Neuronal stem cell (in vitro differentiated cells): ENCODE measurements at regions not wholly inside any gene's neighbourhood (a gene's known extent, or its start where the extent isn't known, plus 50 kb on each side); places are given as distances from the start of the nearest gene placed in this dataset.

ENCODE experiments used
- DNase-seq: peaks from one replicate; pipeline ENCODE4 v3.0.0-alpha.2; 2013; ENCODE audit warnings: low spot score
- H2AFZ ChIP-seq: one replicate; pipeline ENCODE4 v1.6.1; 2013; ENCODE audit warnings: mild to moderate bottlenecking, low read length, inconsistent platforms
- H2AK5ac ChIP-seq: 2 replicates; pipeline ENCODE4 v1.6.1; 2013; ENCODE audit warnings: low read depth, mild to moderate bottlenecking, inconsistent platforms, low read length, moderate library complexity, mixed read lengths
- H2BK120ac ChIP-seq: 2 replicates; pipeline ENCODE4 v1.6.1; 2013; ENCODE audit warnings: low read depth, mild to moderate bottlenecking, inconsistent platforms, low read length, moderate library complexity, mixed read lengths
- H2BK12ac ChIP-seq: one replicate; pipeline ENCODE4 v1.6.1; 2013; ENCODE audit warnings: low read length, inconsistent platforms
- H2BK15ac ChIP-seq: 2 replicates; pipeline ENCODE4 v1.6.1; 2013; ENCODE audit warnings: mild to moderate bottlenecking, low read length, inconsistent platforms, mixed read lengths
- H2BK5ac ChIP-seq: one replicate; pipeline ENCODE4 v1.6.1; 2013; ENCODE audit warnings: inconsistent platforms, mild to moderate bottlenecking, low read length, moderate library complexity
- H3K14ac ChIP-seq: one replicate; pipeline ENCODE4 v1.6.1; 2013; ENCODE audit warnings: low read length, inconsistent platforms
- H3K18ac ChIP-seq: 2 replicates; pipeline ENCODE4 v1.6.1; 2013; ENCODE audit warnings: low read length, inconsistent platforms
- H3K23ac ChIP-seq: 2 replicates; pipeline ENCODE4 v1.6.1; 2013; ENCODE audit warnings: low read depth, mild to moderate bottlenecking, mixed read lengths, low read length, inconsistent platforms; ENCODE audit not compliant: poor library complexity
- H3K27ac ChIP-seq: replicated peaks from 3 replicates; pipeline ENCODE4 v1.5.1; 2013; ENCODE audit warnings: low read length, inconsistent platforms
- H3K27me3 ChIP-seq, 3 experiments: 2 replicates each; pipeline ENCODE4 v1.6.1; 2013; ENCODE audit warnings: low read length in 3 of 3, mild to moderate bottlenecking in 2 of 3, inconsistent platforms in 1 of 3, low read depth in 1 of 3, mixed read lengths in 1 of 3, moderate library complexity in 1 of 3; ENCODE audit not compliant: control insufficient read depth in 3 of 3, insufficient read depth in 3 of 3
- H3K36me3 ChIP-seq, 2 donors: replicated peaks in 1 of 2; 2 replicates each; pipeline ENCODE4 v1.6.1; 2013; ENCODE audit warnings: low read length in 2 of 2; ENCODE audit not compliant: control insufficient read depth in 2 of 2, insufficient read depth in 2 of 2
- H3K4ac ChIP-seq: 2 replicates; pipeline ENCODE4 v1.6.1; 2013; ENCODE audit warnings: inconsistent platforms, mild to moderate bottlenecking, low read length, moderate library complexity
- H3K4me1 ChIP-seq, 2 donors: 1 replicate in 1 of 2; 2 replicates in 1 of 2; pipeline ENCODE4 v1.6.1; 2013; ENCODE audit warnings: low read length in 2 of 2, low read depth in 1 of 2; ENCODE audit not compliant: control insufficient read depth in 2 of 2, insufficient read depth in 1 of 2
- H3K4me2 ChIP-seq: one replicate; pipeline ENCODE4 v1.6.1; 2013; ENCODE audit warnings: mild to moderate bottlenecking, low read length, inconsistent platforms; ENCODE audit not compliant: insufficient read depth, poor library complexity, severe bottlenecking
- H3K4me3 ChIP-seq, 2 donors: 2 replicates each; pipeline ENCODE4 v1.5.1; 2013; ENCODE audit warnings: low read length in 2 of 2, mild to moderate bottlenecking in 2 of 2, inconsistent platforms in 1 of 2, moderate library complexity in 1 of 2
- H3K79me1 ChIP-seq: one replicate; pipeline ENCODE4 v1.6.1; 2013; ENCODE audit warnings: low read depth, mild to moderate bottlenecking, inconsistent platforms, low read length, moderate library complexity
- H3K9ac ChIP-seq: one replicate; pipeline ENCODE4 v1.6.1; 2013; ENCODE audit warnings: mild to moderate bottlenecking, low read depth, low read length, inconsistent platforms; ENCODE audit not compliant: poor library complexity
- H3K9me3 ChIP-seq, 2 donors: replicated peaks in 1 of 2; 2 replicates each; pipeline versions ENCODE3 to v1.6.1; 2013; ENCODE audit warnings: low read length in 2 of 2, mild to moderate bottlenecking in 2 of 2, inconsistent platforms in 1 of 2, low read depth in 1 of 2, mixed read lengths in 1 of 2, moderate library complexity in 1 of 2; ENCODE audit not compliant: control insufficient read depth in 2 of 2, insufficient read depth in 1 of 2
- H4K8ac ChIP-seq: one replicate; pipeline ENCODE4 v1.6.1; 2013; ENCODE audit warnings: low read depth, mild to moderate bottlenecking, inconsistent platforms, low read length, moderate library complexity
- H4K91ac ChIP-seq: one replicate; pipeline ENCODE4 v1.6.1; 2013; ENCODE audit warnings: low read length, low read depth, mild to moderate bottlenecking, inconsistent platforms; ENCODE audit not compliant: poor library complexity
- WGBS, 2 donors: extraction: QIAGEN DNeasy Blood & Tissue Kit; methylation state at CpG; one replicate each; pipeline ENCODE4 v1.1.7; 2013; ENCODE audit warnings: missing lambda C conversion rate in 2 of 2, mixed read lengths in 1 of 2; ENCODE audit not compliant: insufficient read length in 2 of 2, insufficient replicate concordance in 1 of 2; ENCODE audit errors: extremely low coverage in 2 of 2; 5-methylcytosine and 5-hydroxymethylcytosine counted together

- peaks cover 0 to 5% (median 0%) of the 10 kb centered on the region in 3 experiments for H3K27me3 ChIP-seq
- peak overlapping the region; percentile 20 for H3K4me2 ChIP-seq
- WGBS, 2 donors: no CpG with 5 or more reads among the region's 15 CpGs
- no peak overlapping the region for H4K8ac ChIP-seq
- H3K9ac ChIP-seq: no peak overlapping the region
- no peak overlapping the region for H2AK5ac ChIP-seq
- H3K9me3 ChIP-seq: no peaks in the 10 kb centered on the region
- H3K36me3 ChIP-seq: no peaks in the 10 kb centered on the region
- H3K18ac ChIP-seq: no peak overlapping the region
- no peak overlapping the region for H3K4me3 ChIP-seq
- H3K27ac ChIP-seq: peak overlapping the region; percentile 15
- no peak overlapping the region for H2BK12ac ChIP-seq
- no peak overlapping the region for H3K14ac ChIP-seq
- H3K4me1 ChIP-seq: peaks cover 6 to 12% of the 10 kb centered on the region in 2 donors
- peak overlapping the region; percentile 74 for H2AFZ ChIP-seq
- no peak overlapping the region for H2BK5ac ChIP-seq
- no peak overlapping the region for H3K4ac ChIP-seq
- no peak overlapping the region for H4K91ac ChIP-seq
- H3K23ac ChIP-seq: no peak overlapping the region
- H2BK120ac ChIP-seq: no peak overlapping the region
- H2BK15ac ChIP-seq: no peak overlapping the region
- no peaks in the 10 kb centered on the region for H3K79me1 ChIP-seq
- peak; percentile 79 for DNase-seq
These were observed 79.0 kb downstream of the ZNF281 start for GRCh38 chr1:200330741-200331428.

DNA sequence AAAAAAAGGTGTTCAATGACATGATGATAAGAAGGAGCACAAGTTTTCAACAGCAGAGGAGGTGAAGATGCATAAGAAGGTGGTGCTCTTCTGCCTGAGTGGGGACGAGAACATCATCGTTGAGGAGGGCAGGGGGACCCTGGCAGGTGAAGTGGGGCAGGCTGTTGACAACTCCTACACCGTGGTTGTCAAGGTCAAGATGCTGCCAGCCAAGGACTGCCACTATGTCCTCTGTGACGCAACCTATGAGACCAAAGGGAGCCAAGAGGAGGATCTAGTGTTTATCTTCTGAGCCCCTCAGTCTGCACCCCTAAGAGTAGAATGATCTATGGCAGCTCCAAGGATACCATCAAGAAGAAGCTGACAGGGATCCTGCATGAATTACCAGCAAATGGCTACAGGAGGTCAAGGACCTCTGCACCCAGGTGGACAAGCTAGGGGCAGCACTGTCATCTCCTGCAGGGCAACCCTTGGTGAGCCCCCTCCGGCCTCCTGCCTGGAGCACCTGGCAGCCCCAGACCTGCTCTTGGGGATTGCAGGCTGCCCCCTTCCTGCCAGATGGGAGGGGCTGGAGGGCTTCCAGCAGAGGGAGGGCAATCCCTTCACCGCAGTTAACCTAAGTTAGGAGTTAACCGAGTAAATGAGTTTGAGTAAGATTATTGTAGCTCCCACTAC is 80.5 kb downstream of the ZNF281 start:
- no peak overlapping the region for H4K8ac ChIP-seq
- no peak overlapping the region for H3K27ac ChIP-seq
- H4K91ac ChIP-seq: no peak overlapping the region
- no peaks in the 10 kb centered on the region for H3K36me3 ChIP-seq
- peak overlapping the region; percentile 9 for H3K9ac ChIP-seq
- H3K18ac ChIP-seq: peak overlapping the region; percentile 24
- H2BK5ac ChIP-seq: no peak overlapping the region
- peaks cover 0 to 5% (median 0%) of the 10 kb centered on the region in 3 experiments for H3K27me3 ChIP-seq
- H2BK15ac ChIP-seq: no peak overlapping the region
- H3K4me1 ChIP-seq: peaks cover 6 to 12% of the 10 kb centered on the region in 2 donors
- H3K4me2 ChIP-seq: no peak overlapping the region
- no CpG with 5 or more reads among the region's 7 CpGs for WGBS, 2 donors
- no peak overlapping the region for H3K4me3 ChIP-seq
- no peak overlapping the region for H3K23ac ChIP-seq
- H2AFZ ChIP-seq: no peak overlapping the region
- H2AK5ac ChIP-seq: no peak overlapping the region
- H3K9me3 ChIP-seq: peaks cover 0 to 1% of the 10 kb centered on the region in 2 donors
- no peak overlapping the region for H2BK12ac ChIP-seq
- no peak overlapping the region for H3K4ac ChIP-seq
- H3K14ac ChIP-seq: no peak overlapping the region
- H3K79me1 ChIP-seq: no peaks in the 10 kb centered on the region
- DNase-seq: no peak
- H2BK120ac ChIP-seq: no peak overlapping the region

DNA sequence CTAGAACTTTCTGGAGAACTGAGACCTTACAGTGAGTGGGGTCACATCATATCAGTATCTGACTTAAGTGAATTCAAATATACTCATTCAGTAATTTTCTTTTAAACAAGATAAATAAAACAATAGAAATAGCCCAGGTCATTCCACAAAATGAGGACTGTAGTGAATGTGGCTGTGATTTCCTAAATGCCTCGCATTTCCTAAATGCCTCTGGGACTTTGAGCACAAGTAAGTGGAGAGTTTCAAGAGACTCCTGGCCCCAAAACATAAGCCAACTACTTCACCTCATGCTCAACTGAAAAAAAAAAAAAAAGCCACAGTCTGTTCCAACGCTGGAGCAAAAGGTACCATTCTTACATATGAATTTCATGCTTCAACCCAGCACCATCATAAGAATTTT is 81.5 kb downstream of the ZNF281 start:
- Histone ChIP-seq H2BK15ac (no peak overlapping the region), H3K4me2 (no peak overlapping the region), H3K4me1 (peaks cover 6 to 12% of the 10 kb centered on the region in 2 donors), H2BK12ac (no peak overlapping the region), H2AFZ (no peak overlapping the region), H3K18ac (no peak overlapping the region), H3K4me3 (no peak overlapping the region), H3K9ac (no peak overlapping the region), H2BK120ac (no peak overlapping the region), H3K23ac (no peak overlapping the region), H4K91ac (no peak overlapping the region), H3K4ac (no peak overlapping the region), H3K27ac (no peak overlapping the region), H4K8ac (no peak overlapping the region), H3K36me3 (no peaks in the 10 kb centered on the region), H3K27me3 (peaks cover 0 to 5% (median 0%) of the 10 kb centered on the region in 3 experiments), H3K14ac (no peak overlapping the region), H3K9me3 (peaks cover 0 to 2% of the 10 kb centered on the region in 2 donors), H2AK5ac (no peak overlapping the region), H2BK5ac (no peak overlapping the region), H3K79me1 (no peaks in the 10 kb centered on the region)
- WGBS, 2 donors: no CpG with 5 or more reads among the region's 2 CpGs
- DNase-seq: no peak

DNA sequence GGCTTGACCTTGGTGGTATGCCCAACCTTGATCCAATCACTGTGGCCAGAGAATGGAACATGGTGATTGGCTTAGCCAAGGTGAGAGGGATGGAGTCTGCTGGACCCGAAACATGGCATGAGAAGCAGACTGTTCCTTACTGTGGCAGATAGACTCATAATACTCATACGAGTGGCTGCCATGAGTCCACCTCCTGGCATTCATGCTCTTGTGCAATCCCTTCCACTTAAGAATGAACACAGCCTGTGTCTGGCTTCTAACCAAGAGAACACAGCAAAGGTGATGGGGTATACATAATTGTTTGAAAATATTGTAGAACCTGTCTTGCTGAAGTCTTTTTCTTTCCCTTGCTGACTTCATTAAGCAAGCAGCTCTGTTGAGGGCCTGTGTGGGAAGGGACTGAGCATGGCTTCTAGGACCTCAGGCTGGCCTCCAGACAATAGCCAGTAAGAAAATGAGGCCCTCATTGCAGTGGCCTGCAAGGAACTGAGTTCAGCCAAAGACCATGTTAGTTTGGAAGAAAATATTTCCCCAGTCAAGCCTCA is 85.9 kb downstream of the ZNF281 start:
- Histone ChIP-seq H3K9me3 (peaks cover 0 to 2% of the 10 kb centered on the region in 2 donors), H3K14ac (no peak overlapping the region), H3K27ac (no peak overlapping the region), H3K9ac (no peak overlapping the region), H2AFZ (no peak overlapping the region), H3K4me2 (no peak overlapping the region), H4K8ac (no peak overlapping the region), H2BK5ac (no peak overlapping the region), H3K79me1 (no peaks in the 10 kb centered on the region), H3K18ac (no peak overlapping the region), H2AK5ac (no peak overlapping the region), H3K4me3 (no peak overlapping the region), H3K23ac (no peak overlapping the region), H3K27me3 (peaks cover 0 to 3% (median 0%) of the 10 kb centered on the region in 3 experiments), H2BK120ac (no peak overlapping the region), H2BK12ac (no peak overlapping the region), H4K91ac (no peak overlapping the region), H3K4ac (no peak overlapping the region), H3K36me3 (no peaks in the 10 kb centered on the region), H2BK15ac (no peak overlapping the region), H3K4me1 (peaks cover 3 to 5% of the 10 kb centered on the region in 2 donors)
- DNase-seq: no peak
- WGBS, 2 donors: no CpG with 5 or more reads among the region's 2 CpGs
